Endothelial cell of umbilical vein (primary cell): ENCODE measurements at regions not wholly inside any gene's neighbourhood (a gene's known extent, or its start where the extent isn't known, plus 50 kb on each side); places are given as distances from the start of the nearest gene placed in this dataset.

Experiments
- BruUV-seq: library from RNA; stranded (reverse); fragments of 400-500 nt; replicated peaks from 2 replicates; lab custom pipeline; 2021; lab: Mats Ljungman, UMichigan
- CTCF ChIA-PET: fragments of 300-600, 350-600 bp; sonication (Branson Sonifier 250); formaldehyde crosslinking; loops from one replicate; lab custom pipeline; 2021; ENCODE audit warnings: antibody characterized with exemption, inconsistent platforms; lab: Charles Lee
- POLR2A ChIA-PET: fragments of 300-600, 350-600 bp; sonication (Branson Sonifier 250); formaldehyde crosslinking; loops from one replicate; lab custom pipeline; 2021; ENCODE audit warnings: antibody characterized with exemption, inconsistent platforms; lab: Charles Lee
- DNase-seq: peaks from one replicate; pipeline ENCODE4 v3.0.0-alpha.2; 2011; ENCODE audit warnings: low read depth, low spot score
- FAIRE-seq: peaks from 2 replicates; lab custom pipeline; 2011; peaks lifted over from hg19 to GRCh38; lab: Jason Lieb, UNC
- H2AFZ ChIP-seq: 2 replicates; pipeline ENCODE4 v1.6.0; 2012; ENCODE audit warnings: low read depth, low read length, control low read depth, inconsistent platforms
- H3K27ac ChIP-seq: 2 replicates; pipeline ENCODE4 v1.5.1; 2011; ENCODE audit warnings: low read depth, mild to moderate bottlenecking, control low read depth, low read length, moderate library complexity; ENCODE audit not compliant: insufficient read depth
- H3K27me3 ChIP-seq, 2 experiments: 2 replicates each; pipeline versions ENCODE4 v1.6.0 to v1.6.1; 2011; ENCODE audit warnings: low read length in 2 of 2, mixed read lengths in 1 of 2; ENCODE audit not compliant: control insufficient read depth in 2 of 2, insufficient read depth in 2 of 2
- H3K36me3 ChIP-seq, 2 experiments: 2 replicates in 1 of 2; 3 replicates in 1 of 2; pipeline ENCODE4 v1.5.1; 2011; ENCODE audit warnings: low read length in 2 of 2, mild to moderate bottlenecking in 1 of 2, moderate library complexity in 1 of 2; ENCODE audit not compliant: control insufficient read depth in 2 of 2, insufficient read depth in 2 of 2; ENCODE audit errors: extremely low read depth in 1 of 2
- H3K4me1 ChIP-seq: 3 replicates; pipeline ENCODE4 v1.5.1; 2011; ENCODE audit warnings: mild to moderate bottlenecking, low read length; ENCODE audit not compliant: control insufficient read depth, insufficient read depth; ENCODE audit errors: extremely low read depth
- H3K4me2 ChIP-seq: 2 replicates; pipeline ENCODE4 v1.6.1; 2011; ENCODE audit warnings: low read length, control low read depth, mixed read lengths; ENCODE audit not compliant: insufficient read depth
- H3K4me3 ChIP-seq, 3 experiments: fragments of 200-600 bp in 1 of 3; sonication (generic), shearing (Covaris generic) in 1 of 3; replicated peaks in 1 of 3; 2 replicates each; pipeline ENCODE4 v1.5.1; 2011 to 2016; ENCODE audit warnings: control low read depth in 3 of 3, low read length in 3 of 3, mild to moderate bottlenecking in 2 of 3, inconsistent platforms in 1 of 3, low read depth in 1 of 3, moderate library complexity in 1 of 3; ENCODE audit not compliant: insufficient read depth in 1 of 3
- H3K79me2 ChIP-seq: 2 replicates; pipeline ENCODE4 v1.6.0; 2012; ENCODE audit warnings: low read length, inconsistent platforms; ENCODE audit not compliant: control insufficient read depth, insufficient read depth
- H3K9ac ChIP-seq: replicated peaks from 2 replicates; pipeline ENCODE3; 2011; ENCODE audit warnings: low read length, control low read depth; ENCODE audit not compliant: insufficient read depth; ENCODE audit errors: extremely low read depth
- H3K9me1 ChIP-seq: replicated peaks from 3 replicates; pipeline ENCODE4 v1.6.0; 2011; ENCODE audit warnings: mild to moderate bottlenecking, low read length; ENCODE audit not compliant: control insufficient read depth, insufficient read depth; ENCODE audit errors: extremely low read depth
- H3K9me3 ChIP-seq: replicated peaks from 2 replicates; pipeline ENCODE4 v1.5.1; 2012; ENCODE audit warnings: low read length, inconsistent platforms; ENCODE audit not compliant: control insufficient read depth, insufficient read depth
- H4K20me1 ChIP-seq: replicated peaks from 2 replicates; pipeline ENCODE3; 2011; ENCODE audit warnings: mild to moderate bottlenecking, low read length; ENCODE audit not compliant: control insufficient read depth, insufficient read depth; ENCODE audit errors: extremely low read depth
- CTCF ChIP-seq, 2 donors: IDR thresholded peaks; 1 replicate in 1 of 2; 2 replicates in 1 of 2; pipeline ENCODE4 v1.5.1; 2011; ENCODE audit warnings: low read length in 2 of 2, mild to moderate bottlenecking in 2 of 2, moderate library complexity in 2 of 2, control low read depth in 1 of 2, inconsistent platforms in 1 of 2, low read depth in 1 of 2; ENCODE audit not compliant: insufficient read depth in 1 of 2; ENCODE audit errors: extremely low read depth in 1 of 2
- EZH2 ChIP-seq: IDR thresholded peaks from 2 replicates; pipeline ENCODE4 v1.6.1; 2012; ENCODE audit warnings: borderline replicate concordance, low read depth, mild to moderate bottlenecking, moderate library complexity, low read length, inconsistent platforms; ENCODE audit not compliant: severe bottlenecking
- FOS ChIP-seq: IDR thresholded peaks from 2 replicates; pipeline ENCODE4 v1.6.1; 2011; ENCODE audit warnings: mild to moderate bottlenecking, low read length, moderate library complexity, borderline replicate concordance; ENCODE audit not compliant: insufficient read depth
- GATA2 ChIP-seq: IDR thresholded peaks from 2 replicates; pipeline ENCODE4 v1.7.0; 2011; ENCODE audit warnings: low read depth, mild to moderate bottlenecking, moderate library complexity, mixed read lengths, low read length; ENCODE audit not compliant: insufficient read length, insufficient read depth
- JUN ChIP-seq: IDR thresholded peaks from 2 replicates; pipeline ENCODE4 v1.6.1; 2011; ENCODE audit warnings: borderline replicate concordance, low read depth; ENCODE audit not compliant: insufficient read length, insufficient read depth
- MAX ChIP-seq: IDR thresholded peaks from 2 replicates; pipeline ENCODE4 v1.6.1; 2011; ENCODE audit not compliant: insufficient read depth, insufficient read length
- MYC ChIP-seq: IDR thresholded peaks from one replicate; pipeline ENCODE4 v1.6.1; 2011; ENCODE audit warnings: mild to moderate bottlenecking, low read depth, low read length
- POLR2A ChIP-seq: IDR thresholded peaks from 2 replicates; pipeline ENCODE4 v1.6.1; 2012; ENCODE audit warnings: low read depth, mild to moderate bottlenecking, control low read depth, low read length
- POLR2AphosphoS5 ChIP-seq: IDR thresholded peaks from 2 replicates; pipeline ENCODE4 v1.6.1; 2012; ENCODE audit warnings: low read depth, mild to moderate bottlenecking, control low read depth, low read length, moderate library complexity; ENCODE audit not compliant: insufficient read depth
- dilution Hi-C: fragments of 300-500 bp; cut with MboI; formaldehyde crosslinking; loops from one replicate; pipeline ENCODE4 v1.15.0; 2019; ENCODE audit warnings: low sequenced_read_pairs; ENCODE audit not compliant: extremely low pct_ligation_motif_present
- intact Hi-C: fragments of 100-400 bp; cut with micrococcal nuclease; formaldehyde crosslinking; loops from one replicate; pipeline ENCODE4 v1.10.0; 2022

- no peak for FAIRE-seq
- TF ChIP-seq JUN (no peak), POLR2AphosphoS5 (no peak), FOS (no peak), EZH2 (no peak), MYC (no peak), MAX (no peak), POLR2A (no peak), CTCF (IDR thresholded peaks at IDR 0.05; ENCODE audit: extremely low read depth in 1 of 2, insufficient read depth in 1 of 2, low read depth in 1 of 2, low read length in 2 of 2) (no peak), GATA2 (no peak)
- H3K4me3 ChIP-seq, result no peak overlapping the region
- no peaks in the 10 kb centered on the region for H3K36me3 ChIP-seq
- no peak overlapping the region for H3K27ac ChIP-seq
- H3K4me1 ChIP-seq, result no peaks in the 10 kb centered on the region
- ChIA-PET CTCF (interaction anchor here (1.1 to 1.4 kb wide), 2 partner anchors 17 to 104 kb away, joined by 3 to 6 read pairs; no protein-coding TSS in a partner anchor), POLR2A (no interaction called here)
- peaks cover 4 to 5% of the 10 kb centered on the region in 2 experiments for H3K27me3 ChIP-seq
- no peaks in the 10 kb centered on the region for H4K20me1 ChIP-seq
- no peak overlapping the region for H3K9ac ChIP-seq
- no peaks in the 10 kb centered on the region for H3K9me3 ChIP-seq
- DNase-seq, result no peak
- dilution Hi-C loops, result no loop called here
- H3K9me1 ChIP-seq, result no peaks in the 10 kb centered on the region
- no TSS peak for BruUV-seq
- H3K4me2 ChIP-seq, result no peak overlapping the region
- no peak overlapping the region for H2AFZ ChIP-seq
- intact Hi-C loops, result no loop called here
- H3K79me2 ChIP-seq, result no peaks in the 10 kb centered on the region
Measured at GRCh38 chr1:94698356-94698755, 121.8 kb upstream of the SLC44A3 start.
